ENCODE measurements at regions not wholly inside any gene's neighbourhood (a gene's known extent, or its start where the extent isn't known, plus 50 kb on each side); places are given as distances from the start of the nearest gene placed in this dataset.
A peak's percentile ranks its signal among the peaks of the same experiment; 100 is the strongest.

- no peaks in the 10 kb centered on the region for H3K27me3 Mint-ChIP-seq
- TF ChIP-seq, protein P1, sequence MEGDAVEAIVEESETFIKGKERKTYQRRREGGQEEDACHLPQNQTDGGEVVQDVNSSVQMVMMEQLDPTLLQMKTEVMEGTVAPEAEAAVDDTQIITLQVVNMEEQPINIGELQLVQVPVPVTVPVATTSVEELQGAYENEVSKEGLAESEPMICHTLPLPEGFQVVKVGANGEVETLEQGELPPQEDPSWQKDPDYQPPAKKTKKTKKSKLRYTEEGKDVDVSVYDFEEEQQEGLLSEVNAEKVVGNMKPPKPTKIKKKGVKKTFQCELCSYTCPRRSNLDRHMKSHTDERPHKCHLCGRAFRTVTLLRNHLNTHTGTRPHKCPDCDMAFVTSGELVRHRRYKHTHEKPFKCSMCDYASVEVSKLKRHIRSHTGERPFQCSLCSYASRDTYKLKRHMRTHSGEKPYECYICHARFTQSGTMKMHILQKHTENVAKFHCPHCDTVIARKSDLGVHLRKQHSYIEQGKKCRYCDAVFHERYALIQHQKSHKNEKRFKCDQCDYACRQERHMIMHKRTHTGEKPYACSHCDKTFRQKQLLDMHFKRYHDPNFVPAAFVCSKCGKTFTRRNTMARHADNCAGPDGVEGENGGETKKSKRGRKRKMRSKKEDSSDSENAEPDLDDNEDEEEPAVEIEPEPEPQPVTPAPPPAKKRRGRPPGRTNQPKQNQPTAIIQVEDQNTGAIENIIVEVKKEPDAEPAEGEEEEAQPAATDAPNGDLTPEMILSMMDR (conservative IDR thresholded peaks at IDR 0.05), result no peak
- no peak for DNase-seq (ENCODE audit: extremely low spot score, unreplicated experiment)
- no peaks in the 10 kb centered on the region for H3K9me3 Mint-ChIP-seq
- H3K36me3 Mint-ChIP-seq, result no peaks in the 10 kb centered on the region
- no peaks in the 10 kb centered on the region for H3K4me1 Mint-ChIP-seq (ENCODE audit: unreplicated experiment)
- no peak overlapping the region for H3K27ac Mint-ChIP-seq
- no peak overlapping the region for H3K4me3 Mint-ChIP-seq
Observed at GRCh38 chrX:49773993-49774392, 55.1 kb upstream of the PAGE4 start.

DNA sequence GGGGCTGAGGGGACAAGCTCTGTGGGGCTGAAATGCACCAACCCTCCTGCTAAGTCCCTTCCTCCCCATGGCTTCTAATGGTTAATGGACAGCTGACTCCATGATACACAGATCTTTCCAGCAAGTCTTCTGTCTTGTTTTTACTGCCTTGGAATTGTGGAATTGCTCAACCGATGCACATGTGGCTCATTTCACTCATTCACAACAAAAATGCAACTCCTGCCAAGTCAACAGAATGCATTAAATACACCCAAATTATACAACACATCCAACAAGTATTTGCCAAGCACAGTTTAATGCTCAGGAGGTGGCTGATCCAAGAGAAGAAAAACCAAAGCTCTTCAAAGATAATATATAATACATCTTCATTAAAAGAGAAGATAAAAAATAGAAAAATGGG, 61.9 kb upstream of the PAGE4 start:
- H3K9me3 Mint-ChIP-seq, result no peaks in the 10 kb centered on the region
- DNase-seq (ENCODE audit: extremely low spot score, unreplicated experiment), result no peak
- no peaks in the 10 kb centered on the region for H3K27me3 Mint-ChIP-seq
- H3K36me3 Mint-ChIP-seq, result no peaks in the 10 kb centered on the region
- H3K4me3 Mint-ChIP-seq, result no peak overlapping the region
- no peak overlapping the region for H3K27ac Mint-ChIP-seq
- no peaks in the 10 kb centered on the region for H3K4me1 Mint-ChIP-seq (ENCODE audit: unreplicated experiment)
- TF ChIP-seq, protein P1 (conservative IDR thresholded peaks at IDR 0.05), result no peak

DNA sequence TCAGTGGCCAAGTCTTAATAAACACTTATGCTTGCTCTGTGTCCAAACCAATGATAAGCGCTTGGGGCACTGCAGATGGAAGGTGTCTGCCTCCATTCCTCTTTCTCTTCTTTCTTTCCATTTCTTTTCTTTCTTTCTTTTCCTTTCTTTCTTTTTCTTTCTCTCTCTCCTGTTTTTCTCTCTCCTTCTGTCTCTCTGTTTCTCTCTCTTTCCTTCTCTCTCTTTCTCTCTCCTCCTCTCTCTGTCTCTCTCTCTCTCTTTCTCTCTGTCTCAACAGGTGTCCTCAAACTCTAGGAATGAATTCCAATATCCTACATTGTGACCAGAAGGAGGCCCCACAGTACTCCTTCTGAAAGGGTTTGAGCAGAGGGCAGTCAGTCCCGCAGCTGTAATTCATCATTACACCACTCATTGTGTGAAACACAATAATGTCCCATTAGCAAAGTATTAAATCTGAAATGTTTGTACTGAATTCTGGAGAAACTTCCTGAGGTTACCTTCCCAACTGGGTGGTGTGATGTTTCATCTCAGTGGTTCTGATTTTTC, 66.5 kb upstream of the PAGE1 start:
- H3K4me1 Mint-ChIP-seq (ENCODE audit: unreplicated experiment), result no peaks in the 10 kb centered on the region
- no peaks in the 10 kb centered on the region for H3K36me3 Mint-ChIP-seq
- no peaks in the 10 kb centered on the region for H3K27me3 Mint-ChIP-seq
- no peak overlapping the region for H3K27ac Mint-ChIP-seq
- H3K9me3 Mint-ChIP-seq, result no peaks in the 10 kb centered on the region
- no peak for DNase-seq (ENCODE audit: extremely low spot score, unreplicated experiment)
- no peak overlapping the region for H3K4me3 Mint-ChIP-seq
- TF ChIP-seq, protein P1 (conservative IDR thresholded peaks at IDR 0.05), result no peak

DNA sequence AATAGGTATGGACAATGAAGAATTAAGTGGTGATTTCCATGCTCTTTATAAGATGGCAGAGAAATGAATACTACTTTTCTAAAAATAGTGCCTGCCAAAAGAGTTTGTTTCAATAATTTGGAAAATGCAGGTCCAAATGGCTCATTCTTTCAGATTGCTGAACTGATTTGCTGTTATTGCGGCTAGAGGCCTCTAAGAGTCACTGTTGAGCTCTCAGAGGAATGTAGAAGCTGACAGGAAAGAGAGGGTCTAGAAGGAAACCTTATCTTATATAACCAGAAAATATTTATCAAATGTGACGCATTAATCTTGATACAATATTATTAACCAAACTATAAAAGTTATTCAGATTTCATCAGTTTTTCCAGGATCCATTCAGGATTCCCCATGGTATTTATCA, 65.7 kb upstream of the PAGE1 start:
- H3K27ac Mint-ChIP-seq, result no peak overlapping the region
- TF ChIP-seq, protein P1 (conservative IDR thresholded peaks at IDR 0.05), result peak; percentile 71
- no peak for DNase-seq (ENCODE audit: extremely low spot score, unreplicated experiment)
- no peaks in the 10 kb centered on the region for H3K27me3 Mint-ChIP-seq
- H3K4me3 Mint-ChIP-seq, result no peak overlapping the region
- H3K4me1 Mint-ChIP-seq (ENCODE audit: unreplicated experiment), result no peaks in the 10 kb centered on the region
- no peaks in the 10 kb centered on the region for H3K36me3 Mint-ChIP-seq
- H3K9me3 Mint-ChIP-seq, result no peaks in the 10 kb centered on the region

DNA sequence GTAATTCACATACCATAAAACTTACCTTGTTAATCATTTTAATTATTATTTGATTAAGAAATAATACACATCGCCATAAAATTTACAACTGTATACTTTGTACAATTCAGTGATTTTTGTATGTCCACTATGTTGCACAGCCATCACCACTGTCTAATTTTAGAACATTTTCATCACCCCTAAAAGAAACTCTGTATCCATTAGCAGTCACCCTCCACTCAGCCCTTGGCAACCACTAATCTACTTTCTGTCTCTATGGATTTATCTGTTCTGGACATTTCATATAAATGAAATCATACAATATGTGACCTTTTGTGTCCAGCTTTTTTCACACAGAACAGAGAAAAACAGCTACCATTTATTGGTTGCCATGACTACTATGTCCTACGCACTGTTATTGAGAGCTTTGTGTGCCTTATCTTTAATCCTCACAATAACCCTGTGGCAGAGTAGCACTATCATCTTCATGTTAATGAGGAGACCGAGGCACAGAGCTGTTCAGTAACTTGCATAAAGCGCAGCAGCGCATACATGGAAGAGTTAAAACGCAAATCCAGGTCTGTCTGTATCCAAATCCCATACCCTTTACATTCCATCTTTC, 64.6 kb upstream of the PAGE1 start:
- TF ChIP-seq, protein P1 (conservative IDR thresholded peaks at IDR 0.05), result no peak
- no peaks in the 10 kb centered on the region for H3K4me1 Mint-ChIP-seq (ENCODE audit: unreplicated experiment)
- no peaks in the 10 kb centered on the region for H3K36me3 Mint-ChIP-seq
- H3K27me3 Mint-ChIP-seq, result no peaks in the 10 kb centered on the region
- H3K4me3 Mint-ChIP-seq, result no peak overlapping the region
- DNase-seq (ENCODE audit: extremely low spot score, unreplicated experiment), result no peak
- no peak overlapping the region for H3K27ac Mint-ChIP-seq
- H3K9me3 Mint-ChIP-seq, result no peaks in the 10 kb centered on the region

All from type B pancreatic cell (in vitro differentiated cells).